GM21390 (cell line): ENCODE measurements at regions not wholly inside any gene's neighbourhood (a gene's known extent, or its start where the extent isn't known, plus 50 kb on each side); places are given as distances from the start of the nearest gene placed in this dataset.
A peak's percentile ranks its signal among the peaks of the same experiment; 100 is the strongest.
"Not testable (repeated sequence)": the region's sequence is repeated elsewhere in the genome, so short reads cannot be mapped to it uniquely, and the experiment has no call there.

ENCODE experiments used
- ATAC-seq: cut with Tn5 transposase; IDR thresholded peaks from one replicate; pipeline ENCODE4 v1.9.1; 2021; ENCODE audit not compliant: unreplicated experiment

DNA sequence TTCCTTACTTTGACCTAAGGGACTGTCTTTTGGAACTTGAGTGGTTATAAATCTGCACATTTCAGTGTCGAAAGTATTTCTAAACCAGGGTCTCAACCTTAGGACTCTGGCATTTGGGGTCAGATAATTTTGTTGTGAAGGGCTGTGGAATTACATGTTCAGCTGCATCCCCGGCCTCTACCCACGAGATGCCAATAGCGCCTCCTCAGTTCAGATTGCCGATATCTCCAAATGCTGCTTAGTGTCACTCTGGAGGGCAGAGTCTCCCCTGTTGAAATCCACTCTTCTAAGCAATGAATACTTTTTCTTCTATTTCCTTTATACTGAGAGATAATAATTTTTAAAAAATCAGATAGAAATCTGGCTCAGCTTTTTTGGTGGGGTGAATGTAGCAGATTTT, 379.4 kb upstream of the RGS6 start:
- ATAC-seq: no peak

DNA sequence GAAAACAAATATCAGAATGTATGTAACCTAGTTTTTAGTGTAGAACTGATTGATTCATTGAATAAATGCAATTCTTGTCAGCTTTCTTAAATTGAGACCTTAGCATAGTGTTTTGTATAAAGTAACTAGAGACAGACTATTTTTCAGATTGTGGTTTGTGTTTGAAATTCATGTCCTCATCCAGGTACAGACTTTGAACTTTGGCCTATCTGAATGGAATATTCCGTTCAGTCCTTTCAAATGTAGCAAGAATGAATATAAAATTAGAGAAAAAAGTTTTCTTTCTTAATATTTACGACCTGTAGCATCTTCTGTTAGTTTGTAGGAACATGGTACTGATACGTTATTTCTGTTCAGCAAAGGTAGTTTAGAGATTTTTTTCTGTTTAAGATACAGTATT, 378.4 kb upstream of the RGS6 start:
- no peak for ATAC-seq

GRCh38 chr14:71554323-71554722, 377.9 kb upstream of the RGS6 start:
- no peak for ATAC-seq

- peak; percentile 17 for ATAC-seq
Observed at GRCh38 chr14:71554959-71555612, 377.1 kb upstream of the RGS6 start.

DNA sequence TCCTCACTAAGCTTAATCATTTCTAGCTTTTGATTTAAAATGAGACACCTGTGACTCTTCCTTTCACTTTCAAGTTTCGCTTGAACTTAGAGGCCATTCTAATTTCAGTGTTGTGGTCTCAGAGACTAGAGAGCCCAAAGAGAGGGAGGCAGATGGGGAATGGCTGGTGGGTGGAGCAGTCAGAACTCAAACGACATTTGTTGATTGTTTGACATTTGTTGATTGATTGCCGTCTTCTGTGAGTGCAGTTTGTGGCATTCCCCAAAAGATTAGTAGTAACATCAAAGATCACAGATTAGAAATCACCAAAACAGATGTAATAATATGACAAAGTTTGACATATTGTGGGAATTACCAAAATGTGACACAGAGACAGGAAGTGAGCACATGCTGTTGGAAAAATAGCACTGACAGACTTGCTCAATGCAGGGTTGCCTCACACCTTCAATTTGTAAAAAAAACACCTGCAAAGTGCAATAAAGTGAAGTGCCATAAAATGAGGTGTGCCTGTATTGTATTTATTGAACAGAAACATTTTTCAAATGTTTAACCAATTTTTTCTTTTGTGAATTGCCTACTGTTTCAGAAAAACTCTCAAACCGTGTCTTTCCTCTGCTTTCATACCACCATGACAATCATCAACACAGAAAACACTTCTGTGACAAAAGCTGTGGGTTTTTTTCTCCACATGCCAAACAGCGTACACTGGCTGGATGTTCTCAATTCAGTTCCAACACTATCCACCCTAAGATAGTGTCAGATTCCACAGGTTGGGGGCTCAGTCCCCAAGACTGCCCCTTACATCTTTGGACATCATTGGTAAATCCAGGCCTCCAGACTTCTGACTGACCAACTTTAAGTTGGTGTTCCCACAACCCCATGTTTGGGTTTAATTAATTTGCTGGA, 376.3 kb upstream of the RGS6 start:
- peak; percentile 84 for ATAC-seq

DNA sequence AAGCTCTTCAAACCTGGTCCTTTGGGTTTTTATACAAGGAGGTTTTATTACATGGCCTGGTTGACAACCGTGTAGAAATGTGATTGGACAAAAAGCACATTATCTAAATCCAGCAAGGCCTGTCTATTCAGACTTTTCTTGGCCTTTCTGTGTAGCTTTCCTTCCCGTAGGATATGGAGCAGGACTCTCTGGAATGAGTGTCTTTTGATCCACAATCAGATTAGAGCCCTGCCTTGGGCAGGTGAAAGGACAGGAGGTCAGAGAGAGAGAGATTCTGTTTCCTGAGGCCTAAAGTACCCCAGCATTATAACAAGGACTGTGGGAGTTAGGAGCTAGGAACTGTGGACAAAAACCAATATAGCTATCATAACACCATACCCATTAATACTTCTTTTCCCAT, 375.5 kb upstream of the RGS6 start:
- ATAC-seq: no peak

DNA sequence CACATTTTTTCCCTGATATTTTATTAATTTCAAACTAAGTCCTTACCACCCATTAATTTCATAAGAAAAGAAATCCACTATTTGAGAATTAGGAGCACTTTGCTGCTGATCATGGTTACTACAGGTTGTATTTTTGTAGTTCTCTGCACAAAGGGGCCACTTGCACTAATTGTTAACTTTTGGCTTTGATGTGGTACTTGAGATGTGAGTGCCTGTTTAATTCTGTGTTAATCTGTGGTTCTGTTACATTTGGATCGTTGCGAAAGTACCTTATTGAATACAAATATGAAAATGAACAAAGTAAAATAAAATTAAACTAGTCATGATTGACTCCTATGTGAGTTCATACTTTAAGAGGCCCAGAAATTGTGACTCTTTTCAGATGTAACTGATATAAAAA, 374.9 kb upstream of the RGS6 start:
- no peak for ATAC-seq

DNA sequence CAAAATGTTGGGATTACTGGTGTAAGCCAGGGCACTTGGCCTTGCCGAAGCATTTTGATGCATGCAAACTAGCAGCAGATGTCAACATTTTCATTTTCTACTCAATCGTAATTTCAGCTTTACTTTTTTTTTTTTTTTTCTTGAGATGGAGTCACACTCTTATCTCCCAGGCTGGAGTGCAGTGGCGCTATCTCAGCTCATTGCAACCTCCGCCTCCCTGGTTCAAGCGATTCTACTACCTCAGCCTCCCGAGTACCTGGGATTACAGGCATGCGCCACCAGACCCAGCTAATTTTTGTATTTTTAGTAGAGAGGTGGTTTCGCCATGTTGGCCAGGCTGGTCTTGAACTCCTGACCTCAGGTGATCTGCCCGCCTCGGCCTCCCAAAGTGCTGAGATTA, 373.3 kb upstream of the RGS6 start:
- not testable (repeated sequence) for ATAC-seq

DNA sequence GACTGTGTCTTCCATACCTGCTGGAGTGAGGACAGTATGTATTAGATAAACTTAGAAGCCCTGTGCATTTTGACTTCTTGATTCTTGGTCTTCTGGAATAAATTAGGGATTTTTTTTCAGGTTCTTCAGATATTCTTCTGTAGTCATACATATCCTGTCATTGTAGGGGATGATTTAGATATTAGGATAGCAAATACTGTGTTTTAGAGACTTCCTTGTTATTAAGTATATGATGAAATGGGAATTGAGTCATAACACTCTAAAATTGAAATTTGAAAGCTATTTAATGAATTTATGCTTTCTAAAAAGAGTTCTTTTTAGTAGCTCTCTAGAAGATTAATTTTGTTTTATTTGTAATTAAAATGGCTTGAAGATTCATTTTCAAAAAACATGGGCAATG, 371.5 kb upstream of the RGS6 start:
- no peak for ATAC-seq

GRCh38 chr14:71563492-71564153, 368.6 kb upstream of the RGS6 start:
- no peak for ATAC-seq

GRCh38 chr14:71566276-71566675, 366.0 kb upstream of the RGS6 start:
- ATAC-seq: peak; percentile 62

DNA sequence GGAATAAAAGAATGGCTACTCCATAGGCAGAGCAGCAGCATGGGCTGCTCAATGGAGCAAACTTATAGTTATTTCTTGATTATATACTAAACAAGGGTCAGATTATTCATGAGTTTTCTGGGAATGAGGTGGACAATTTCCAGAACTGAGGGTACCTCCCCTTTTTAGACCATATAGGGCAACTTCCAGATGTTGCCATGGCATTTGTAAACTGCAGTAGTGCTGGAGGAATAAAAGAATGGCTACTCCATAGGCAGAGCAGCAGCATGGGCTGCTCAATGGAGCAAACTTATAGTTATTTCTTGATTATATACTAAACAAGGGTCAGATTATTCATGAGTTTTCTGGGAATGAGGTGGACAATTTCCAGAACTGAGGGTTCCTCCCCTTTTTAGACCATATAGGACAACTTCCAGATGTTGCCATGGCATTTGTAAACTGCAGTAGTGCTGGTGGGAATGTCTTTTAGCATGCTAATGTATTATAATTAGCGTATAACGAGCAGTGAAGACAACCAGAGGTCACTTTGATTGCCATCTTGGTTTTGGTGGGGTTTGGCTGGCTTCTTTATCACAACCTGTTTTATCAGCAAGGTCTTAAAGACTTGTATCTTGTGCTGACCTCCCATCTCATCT, 364.6 kb upstream of the RGS6 start:
- ATAC-seq: not testable (repeated sequence)

DNA sequence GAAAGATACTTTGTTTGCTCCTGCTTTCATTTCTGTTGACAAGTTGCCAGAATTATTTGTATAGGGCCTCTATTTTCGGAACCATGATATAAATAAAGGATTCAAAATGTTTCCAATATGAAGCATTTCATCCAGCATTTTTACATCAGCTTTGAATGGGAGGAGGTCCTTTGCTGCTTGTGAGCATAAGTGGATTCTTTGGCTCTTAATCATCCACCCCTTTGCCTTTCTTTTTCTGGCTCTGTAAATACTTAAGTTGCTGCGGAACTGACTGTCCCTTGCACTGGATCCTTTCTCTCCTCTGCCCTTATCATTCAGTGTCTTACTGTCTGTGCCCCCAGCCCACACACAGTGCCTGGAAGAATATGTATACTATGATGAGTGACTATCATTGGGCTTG, 357.3 kb upstream of the RGS6 start:
- ATAC-seq: no peak

DNA sequence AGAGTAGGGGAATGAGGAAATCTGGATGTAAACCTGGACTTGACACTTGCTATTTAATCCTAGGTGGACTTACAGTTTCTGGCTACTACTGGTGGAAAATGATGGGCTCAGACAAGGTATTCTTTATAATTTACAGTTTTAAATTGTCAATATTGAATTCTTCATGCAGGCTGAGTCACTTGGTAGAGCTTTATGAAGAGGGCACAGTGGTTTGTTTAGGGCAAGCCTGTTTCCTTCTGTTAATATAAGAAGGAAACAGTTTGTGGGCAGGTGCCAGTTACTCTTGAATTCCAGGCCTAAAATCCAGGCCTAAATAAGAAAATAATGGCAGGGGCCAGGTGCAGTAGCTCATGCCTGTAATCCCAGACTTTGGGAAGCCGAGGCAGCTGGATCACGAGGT, 355.8 kb upstream of the RGS6 start:
- no peak for ATAC-seq

GRCh38 chr14:71579331-71579730, 352.9 kb upstream of the RGS6 start:
- no peak for ATAC-seq

- ATAC-seq: no peak
Observed at GRCh38 chr14:71582705-71583104, 349.5 kb upstream of the RGS6 start.

DNA sequence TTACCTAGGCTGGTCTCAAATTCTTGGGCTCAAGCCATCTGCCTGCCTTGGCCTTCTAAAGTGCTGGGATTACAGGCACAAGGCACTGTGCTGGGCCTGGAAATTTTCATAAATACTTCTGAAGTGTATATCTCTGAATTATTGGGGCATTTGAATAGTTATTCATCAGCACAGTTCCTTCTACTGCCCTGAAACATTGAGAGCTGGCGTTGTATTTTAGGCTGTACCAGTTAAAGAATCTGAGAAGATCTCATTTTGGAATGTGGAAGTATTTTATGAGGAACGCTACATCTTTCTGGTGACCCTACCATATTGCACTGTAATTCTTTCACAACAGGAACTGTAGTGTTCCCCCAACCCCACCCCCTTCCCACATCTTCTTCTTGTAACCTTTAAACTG, 349.0 kb upstream of the RGS6 start:
- no peak for ATAC-seq

GRCh38 chr14:71583705-71584104, 348.5 kb upstream of the RGS6 start:
- no peak for ATAC-seq

DNA sequence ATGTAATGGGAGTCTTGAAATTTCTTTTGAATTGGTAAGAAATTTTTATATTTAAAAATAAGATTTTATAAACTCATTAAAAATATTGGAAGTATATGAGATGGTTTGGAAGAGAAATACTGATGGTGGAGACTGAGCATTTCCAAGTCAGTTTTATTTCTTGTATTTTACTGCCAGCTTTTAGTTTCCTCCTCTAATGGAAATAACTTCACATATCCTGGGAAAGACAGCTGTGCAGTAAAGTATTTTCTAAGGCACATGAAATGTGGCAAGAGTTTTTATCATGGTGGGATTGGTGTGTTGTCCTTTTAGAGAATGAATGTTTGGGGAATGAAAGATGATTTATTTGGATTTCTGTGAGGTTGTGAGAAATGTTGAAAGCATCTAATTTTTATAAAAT, 346.9 kb upstream of the RGS6 start:
- ATAC-seq: no peak

DNA sequence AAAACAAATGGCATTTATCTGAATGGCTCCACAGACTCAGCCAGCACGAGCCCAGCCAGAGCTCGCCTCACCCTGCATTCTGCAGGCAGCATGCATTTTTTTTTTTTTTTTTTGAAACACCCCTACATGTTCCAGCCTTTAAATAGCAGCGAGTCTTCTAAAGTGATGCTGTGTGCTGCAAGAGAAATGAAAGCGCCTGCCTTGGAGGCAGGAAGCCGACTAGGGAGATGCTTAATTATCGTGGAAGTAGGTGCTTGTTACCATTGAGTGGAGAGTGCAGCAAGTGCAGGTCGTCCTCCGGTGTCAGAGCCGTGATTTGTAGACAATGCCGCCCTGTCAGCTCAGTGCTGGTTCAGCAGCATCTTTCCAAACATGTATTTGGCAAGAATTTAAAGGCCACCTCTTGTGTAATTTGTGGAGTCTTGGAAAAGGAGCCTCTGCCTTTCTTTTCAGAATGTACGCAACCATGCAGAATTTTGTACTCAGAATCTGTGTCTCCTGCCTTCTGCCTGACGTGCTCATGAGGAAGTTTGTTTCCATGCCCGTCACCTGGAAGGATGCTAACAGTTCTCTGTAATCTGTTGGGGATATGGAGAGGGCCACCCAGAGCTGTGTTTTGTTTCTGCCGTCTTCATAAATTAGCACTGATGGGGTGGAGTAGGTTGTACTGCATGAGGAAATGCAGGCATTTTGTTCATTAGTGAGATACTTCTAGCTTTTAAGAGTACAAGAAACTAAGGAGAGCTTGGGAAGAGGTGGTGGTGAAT, 345.9 kb upstream of the RGS6 start:
- no peak for ATAC-seq

GRCh38 chr14:71588028-71588427, 344.2 kb upstream of the RGS6 start:
- no peak for ATAC-seq
